Thyroid gland (tissue), 4 donors: ENCODE measurements at regions not wholly inside any gene's neighbourhood (a gene's known extent, or its start where the extent isn't known, plus 50 kb on each side); places are given as distances from the start of the nearest gene placed in this dataset.

Experiments
- CTCF ChIP-seq, 6 experiments: fragments of 200-600 bp in 3 of 6; fragments of 450-650 bp in 3 of 6; sonication (generic) in 3 of 6; IDR thresholded peaks; one replicate each; pipeline ENCODE4 v1.5.1; 2016 to 2019; ENCODE audit warnings: antibody characterized with exemption in 6 of 6, mild to moderate bottlenecking in 2 of 6, inconsistent platforms in 1 of 6, moderate library complexity in 1 of 6
- POLR2A ChIP-seq, 2 donors: fragments of 450-650 bp; IDR thresholded peaks; one replicate each; pipeline ENCODE4 v1.6.1; 2017; ENCODE audit warnings: antibody characterized with exemption in 2 of 2, mild to moderate bottlenecking in 2 of 2, moderate library complexity in 1 of 2

GRCh38 chr5:40353442-40353841, 326.3 kb upstream of the PTGER4 start:
- TF ChIP-seq CTCF (IDR thresholded peaks at IDR 0.05) = no peak
- no peak for TF ChIP-seq POLR2A (IDR thresholded peaks at IDR 0.05)
